Thymus (tissue), 11 donors: ENCODE measurements at regions not wholly inside any gene's neighbourhood (a gene's known extent, or its start where the extent isn't known, plus 50 kb on each side); places are given as distances from the start of the nearest gene placed in this dataset.
"Not testable (repeated sequence)": the region's sequence is repeated elsewhere in the genome, so short reads cannot be mapped to it uniquely, and the experiment has no call there.

Experiments used
- DNase-seq, 9 donors: peaks; one replicate each; pipeline ENCODE4 v3.0.0-alpha.2; 2013; ENCODE audit warnings: low spot score in 9 of 9, low read depth in 6 of 9, missing footprints in 1 of 9
- H3K27ac ChIP-seq, 2 donors: one replicate each; pipeline ENCODE4 v1.5.1; 2013; ENCODE audit warnings: control low read depth in 1 of 2, low read depth in 1 of 2, low read length in 1 of 2, mild to moderate bottlenecking in 1 of 2, moderate library complexity in 1 of 2
- H3K27me3 ChIP-seq, 2 donors: one replicate each; pipeline ENCODE4 v1.5.1; 2013; ENCODE audit warnings: low read length in 1 of 2; ENCODE audit not compliant: control insufficient read depth in 2 of 2, insufficient read depth in 1 of 2
- H3K36me3 ChIP-seq, 2 donors: one replicate each; pipeline ENCODE4 v1.5.1; 2013; ENCODE audit warnings: low read length in 1 of 2, mild to moderate bottlenecking in 1 of 2, moderate library complexity in 1 of 2; ENCODE audit not compliant: control insufficient read depth in 2 of 2, insufficient read depth in 2 of 2
- H3K4me1 ChIP-seq, 2 donors: one replicate each; pipeline ENCODE4 v1.5.1; 2013; ENCODE audit warnings: low read length in 2 of 2; ENCODE audit not compliant: control insufficient read depth in 2 of 2, insufficient read depth in 2 of 2
- H3K4me3 ChIP-seq, 2 donors: one replicate each; pipeline ENCODE4 v1.5.1; 2013; ENCODE audit warnings: low read length in 2 of 2, control low read depth in 1 of 2, mild to moderate bottlenecking in 1 of 2
- H3K9me3 ChIP-seq, 2 donors: one replicate each; pipeline ENCODE4 v1.5.1; 2013; ENCODE audit warnings: low read length in 1 of 2, mild to moderate bottlenecking in 1 of 2; ENCODE audit not compliant: control insufficient read depth in 2 of 2, insufficient read depth in 1 of 2
- WGBS: extraction: QIAGEN DNeasy Blood & Tissue Kit; methylation state at CpG from one replicate; pipeline ENCODE4 v1.1.7; 2013; 5-methylcytosine and 5-hydroxymethylcytosine counted together
- donor health status: healthy.

- H3K4me3 ChIP-seq = no peak overlapping the region
- H3K27ac ChIP-seq = no peak overlapping the region
- no peaks in the 10 kb centered on the region for H3K9me3 ChIP-seq
- H3K36me3 ChIP-seq = no peaks in the 10 kb centered on the region
- WGBS = 82% methylated on average over 4 of the region's 4 CpGs
- no peaks in the 10 kb centered on the region for H3K27me3 ChIP-seq
- peaks cover 0 to 3% of the 10 kb centered on the region in 2 donors for H3K4me1 ChIP-seq
- no peak for DNase-seq
These were observed 227.1 kb upstream of the DMRT1 start for GRCh38 chr9:614431-614830.

DNA sequence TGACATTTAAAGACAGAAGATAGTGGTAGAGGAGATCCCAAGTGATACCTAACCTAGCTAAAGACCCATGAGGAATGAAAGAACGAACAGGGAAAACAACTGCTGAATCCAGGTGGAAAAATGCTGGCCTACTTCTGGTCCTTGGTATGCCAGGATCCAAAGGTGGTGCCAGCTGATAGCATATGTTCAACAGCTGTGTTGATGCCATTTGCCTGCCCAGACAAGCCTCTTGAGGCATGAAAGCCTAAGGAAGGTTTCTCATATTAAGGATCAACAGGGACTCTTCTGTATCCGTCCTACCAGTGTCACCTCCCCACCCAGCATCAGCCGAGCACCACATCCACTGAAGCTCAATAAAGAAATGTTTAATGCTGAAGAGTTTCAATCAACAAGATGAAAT lies 225.7 kb upstream of the DMRT1 start:
- Histone ChIP-seq H3K4me1 (peaks cover 0 to 3% of the 10 kb centered on the region in 2 donors), H3K9me3 (no peaks in the 10 kb centered on the region), H3K4me3 (no peak overlapping the region), H3K27ac (no peak overlapping the region), H3K27me3 (no peaks in the 10 kb centered on the region), H3K36me3 (no peaks in the 10 kb centered on the region)
- no peak for DNase-seq
- 99% methylated on average over 3 of the region's 3 CpGs for WGBS

DNA sequence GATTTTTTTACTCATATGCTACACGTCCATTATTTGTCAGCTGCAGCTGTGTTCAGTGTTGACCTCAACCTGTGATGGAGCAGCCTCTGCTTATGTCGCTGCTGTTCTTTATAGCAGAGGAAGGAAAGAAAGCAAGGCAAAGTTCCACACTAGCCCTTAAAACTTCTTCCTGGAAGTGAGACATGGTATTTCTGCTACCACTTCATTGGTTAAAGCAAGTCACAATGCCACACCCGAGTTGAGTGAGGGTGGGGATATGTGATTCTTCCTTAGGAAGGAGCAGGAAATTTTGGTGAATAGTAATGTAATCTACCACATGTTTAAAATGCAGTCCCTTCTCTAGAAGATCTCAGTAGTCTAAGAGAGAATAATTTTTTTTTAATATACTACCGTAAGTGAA lies 224.8 kb upstream of the DMRT1 start:
- peaks cover 0 to 3% of the 10 kb centered on the region in 2 donors for H3K4me1 ChIP-seq
- no peak overlapping the region for H3K4me3 ChIP-seq
- no peak overlapping the region for H3K27ac ChIP-seq
- WGBS = 92% methylated on average over 4 of the region's 4 CpGs
- no peaks in the 10 kb centered on the region for H3K27me3 ChIP-seq
- H3K9me3 ChIP-seq = no peaks in the 10 kb centered on the region
- no peaks in the 10 kb centered on the region for H3K36me3 ChIP-seq
- no peak for DNase-seq

- Histone ChIP-seq H3K4me1 (peaks cover 0 to 3% of the 10 kb centered on the region in 2 donors), H3K4me3 (no peak overlapping the region), H3K36me3 (no peaks in the 10 kb centered on the region), H3K9me3 (no peaks in the 10 kb centered on the region), H3K27ac (peak overlapping the region in 1 of 2 donors; percentile 15), H3K27me3 (no peaks in the 10 kb centered on the region)
- no peak for DNase-seq
- 96% methylated on average over 7 of the region's 7 CpGs for WGBS
These were observed 223.9 kb upstream of the DMRT1 start for GRCh38 chr9:617445-618085.

DNA sequence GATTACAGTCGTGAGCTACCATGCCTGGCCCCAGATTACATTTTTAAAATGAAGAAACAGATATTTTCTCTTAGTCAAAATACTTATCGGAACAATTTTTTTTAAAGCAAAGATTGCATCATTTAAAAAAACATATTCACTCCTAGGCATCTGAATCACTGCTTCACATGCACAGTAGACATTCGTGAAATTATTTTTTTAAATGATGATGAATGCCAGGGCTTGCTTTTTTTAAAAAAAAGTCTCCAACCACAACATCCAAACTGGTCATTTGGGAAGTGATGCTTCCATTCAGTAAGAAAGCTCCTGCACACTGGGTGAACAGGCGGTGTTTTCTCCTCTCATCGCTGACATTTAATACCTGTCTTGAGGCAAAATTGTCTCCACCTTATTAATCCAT lies 223.0 kb upstream of the DMRT1 start:
- H3K27ac ChIP-seq = no peak overlapping the region
- H3K4me1 ChIP-seq = peaks cover 0 to 3% of the 10 kb centered on the region in 2 donors
- H3K9me3 ChIP-seq = no peaks in the 10 kb centered on the region
- no peaks in the 10 kb centered on the region for H3K27me3 ChIP-seq
- no peak overlapping the region for H3K4me3 ChIP-seq
- WGBS = 95% methylated on average over 5 of the region's 5 CpGs
- no peak for DNase-seq
- H3K36me3 ChIP-seq = no peaks in the 10 kb centered on the region

DNA sequence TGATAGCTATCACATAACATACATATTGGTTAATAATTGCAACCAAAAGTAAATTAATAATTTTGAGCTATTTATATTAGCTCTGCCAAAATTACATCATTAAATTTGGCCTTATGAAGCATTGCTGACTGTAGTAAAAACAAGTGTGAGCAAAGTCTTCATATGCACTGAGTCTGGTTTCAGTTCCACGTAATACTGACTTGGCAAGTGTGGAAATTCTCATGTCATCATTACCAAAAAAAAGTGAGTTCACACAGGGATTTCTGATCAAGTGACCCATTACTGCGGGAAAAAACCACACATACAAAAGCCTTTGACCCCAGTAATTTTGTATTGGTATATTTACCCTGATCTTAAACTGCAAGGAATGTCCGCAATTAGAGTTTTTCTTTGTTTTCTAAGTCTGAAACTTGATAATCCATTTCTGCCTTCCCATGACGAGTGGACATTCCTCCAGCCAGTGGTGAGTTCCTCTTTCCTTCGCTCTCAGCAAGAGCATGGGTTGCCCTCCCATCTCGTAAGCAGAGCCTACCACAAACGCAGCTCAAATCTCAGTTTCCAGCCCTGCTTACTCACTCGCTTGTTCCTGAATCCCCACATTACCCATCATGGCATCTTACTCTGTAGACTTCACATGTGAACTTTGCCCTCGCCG lies 220.2 kb upstream of the DMRT1 start:
- H3K27me3 ChIP-seq = no peaks in the 10 kb centered on the region
- no peak for DNase-seq
- no peaks in the 10 kb centered on the region for H3K36me3 ChIP-seq
- no peaks in the 10 kb centered on the region for H3K4me1 ChIP-seq
- 94% methylated on average over 10 of the region's 10 CpGs for WGBS
- H3K9me3 ChIP-seq = no peaks in the 10 kb centered on the region
- no peak overlapping the region for H3K27ac ChIP-seq
- no peak overlapping the region for H3K4me3 ChIP-seq

GRCh38 chr9:624935-625500 lies 216.5 kb upstream of the DMRT1 start:
- Histone ChIP-seq H3K4me3 (no peak overlapping the region), H3K27ac (no peak overlapping the region), H3K27me3 (no peaks in the 10 kb centered on the region), H3K36me3 (no peaks in the 10 kb centered on the region), H3K4me1 (peaks cover 0 to 10% of the 10 kb centered on the region in 2 donors), H3K9me3 (no peaks in the 10 kb centered on the region)
- no peak for DNase-seq
- 36% methylated on average over 7 of the region's 7 CpGs for WGBS

- H3K9me3 ChIP-seq = no peaks in the 10 kb centered on the region
- no peak overlapping the region for H3K4me3 ChIP-seq
- 53% methylated on average over 3 of the region's 3 CpGs for WGBS
- peaks cover 0 to 10% of the 10 kb centered on the region in 2 donors for H3K4me1 ChIP-seq
- no peak overlapping the region for H3K27ac ChIP-seq
- no peak for DNase-seq
- H3K36me3 ChIP-seq = no peaks in the 10 kb centered on the region
- no peaks in the 10 kb centered on the region for H3K27me3 ChIP-seq
These were observed 215.9 kb upstream of the DMRT1 start for GRCh38 chr9:625613-626012.

- H3K9me3 ChIP-seq, DNase-seq, H3K27ac ChIP-seq, H3K4me3 ChIP-seq, H3K27me3 ChIP-seq, H3K36me3 ChIP-seq: not testable (repeated sequence)
- WGBS = 92% methylated on average over 9 of the region's 9 CpGs
- H3K4me1 ChIP-seq = peaks cover 1 to 11% of the 10 kb centered on the region in 2 donors
These were observed 215.4 kb upstream of the DMRT1 start for GRCh38 chr9:626114-626513.
